ENCODE measurements at regions not wholly inside any gene's neighbourhood (a gene's known extent, or its start where the extent isn't known, plus 50 kb on each side); places are given as distances from the start of the nearest gene placed in this dataset.

DNA sequence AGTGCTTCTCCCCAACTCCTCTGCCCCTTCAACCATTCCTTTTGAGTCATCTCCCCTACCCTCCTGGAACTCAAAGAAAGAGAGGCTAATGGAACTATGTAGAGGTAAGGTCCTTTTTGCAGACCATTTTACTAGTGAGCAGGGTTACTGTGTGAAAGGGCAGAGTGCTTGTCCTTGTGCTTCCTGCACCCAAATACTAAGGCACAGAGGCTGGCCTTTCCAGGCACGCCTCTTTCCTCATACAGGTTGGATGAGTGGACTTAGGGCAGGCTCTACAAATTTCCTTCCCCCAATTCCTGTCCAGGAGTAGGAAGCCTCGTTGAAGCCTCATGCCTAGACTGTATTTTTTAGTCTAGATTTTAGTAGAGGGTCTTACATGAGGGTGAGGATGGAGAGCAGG is 288.8 kb upstream of the SLC14A2 start:
- TF ChIP-seq, protein P1, sequence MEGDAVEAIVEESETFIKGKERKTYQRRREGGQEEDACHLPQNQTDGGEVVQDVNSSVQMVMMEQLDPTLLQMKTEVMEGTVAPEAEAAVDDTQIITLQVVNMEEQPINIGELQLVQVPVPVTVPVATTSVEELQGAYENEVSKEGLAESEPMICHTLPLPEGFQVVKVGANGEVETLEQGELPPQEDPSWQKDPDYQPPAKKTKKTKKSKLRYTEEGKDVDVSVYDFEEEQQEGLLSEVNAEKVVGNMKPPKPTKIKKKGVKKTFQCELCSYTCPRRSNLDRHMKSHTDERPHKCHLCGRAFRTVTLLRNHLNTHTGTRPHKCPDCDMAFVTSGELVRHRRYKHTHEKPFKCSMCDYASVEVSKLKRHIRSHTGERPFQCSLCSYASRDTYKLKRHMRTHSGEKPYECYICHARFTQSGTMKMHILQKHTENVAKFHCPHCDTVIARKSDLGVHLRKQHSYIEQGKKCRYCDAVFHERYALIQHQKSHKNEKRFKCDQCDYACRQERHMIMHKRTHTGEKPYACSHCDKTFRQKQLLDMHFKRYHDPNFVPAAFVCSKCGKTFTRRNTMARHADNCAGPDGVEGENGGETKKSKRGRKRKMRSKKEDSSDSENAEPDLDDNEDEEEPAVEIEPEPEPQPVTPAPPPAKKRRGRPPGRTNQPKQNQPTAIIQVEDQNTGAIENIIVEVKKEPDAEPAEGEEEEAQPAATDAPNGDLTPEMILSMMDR (IDR thresholded peaks at IDR 0.05; ENCODE audit: low read depth, low read length), result no peak
- no peak for DNase-seq
- Histone ChIP-seq H3K4me3 (ENCODE audit: low read depth, low read length) (no peak overlapping the region), H3K9me3 (no peaks in the 10 kb centered on the region), H3K4me1 (no peaks in the 10 kb centered on the region), H3K27me3 (no peaks in the 10 kb centered on the region), H3K36me3 (no peaks in the 10 kb centered on the region)

DNA sequence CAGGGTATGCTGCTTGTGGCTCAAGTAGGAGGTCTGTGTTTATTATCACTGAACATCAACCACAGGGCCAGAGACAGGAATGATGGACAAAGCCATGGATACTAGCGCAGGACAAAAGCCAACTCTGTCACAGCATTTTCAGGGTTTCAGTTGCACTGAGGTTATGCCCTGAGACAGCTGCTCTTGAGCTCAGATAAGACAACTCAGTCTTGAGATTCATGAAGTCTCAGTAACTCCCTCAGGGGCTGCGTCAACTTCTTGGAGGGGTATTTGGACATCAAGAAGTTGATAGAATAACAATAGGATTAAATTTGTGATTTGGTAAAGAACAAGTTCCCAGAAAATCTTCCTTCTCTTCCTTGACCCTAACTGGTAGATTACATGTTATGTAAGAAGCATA is 287.0 kb upstream of the SLC14A2 start:
- Histone ChIP-seq H3K4me1 (no peaks in the 10 kb centered on the region), H3K4me3 (ENCODE audit: low read depth, low read length) (no peak overlapping the region)
- TF ChIP-seq, protein P1 (IDR thresholded peaks at IDR 0.05; ENCODE audit: low read depth, low read length), result no peak

DNA sequence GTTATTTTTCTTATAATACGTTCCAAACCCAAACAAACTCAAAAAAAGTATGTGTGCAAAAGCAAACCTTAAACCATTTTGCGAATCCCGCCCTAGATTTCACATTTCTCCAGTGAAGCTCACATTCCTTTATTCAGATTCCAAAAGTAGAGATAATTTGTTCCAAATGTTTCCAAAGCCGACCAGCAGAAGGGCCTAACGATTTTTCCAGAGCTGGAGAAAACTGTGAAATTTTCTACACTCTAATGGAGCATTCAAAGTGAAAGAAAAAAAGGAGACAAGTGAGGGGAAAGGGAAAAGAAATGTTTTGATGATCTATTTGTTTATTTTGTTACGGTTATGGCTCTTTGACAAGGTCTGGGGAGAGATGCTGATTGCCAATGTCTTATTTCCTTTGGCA is 286.5 kb upstream of the SLC14A2 start:
- H3K4me1 ChIP-seq, result no peaks in the 10 kb centered on the region
- TF ChIP-seq, protein P1 (IDR thresholded peaks at IDR 0.05; ENCODE audit: low read depth, low read length), result no peak
- H3K36me3 ChIP-seq, result no peaks in the 10 kb centered on the region
- no peaks in the 10 kb centered on the region for H3K27me3 ChIP-seq
- no peak for DNase-seq
- no peak overlapping the region for H3K4me3 ChIP-seq (ENCODE audit: low read depth, low read length)
- H3K9me3 ChIP-seq, result no peaks in the 10 kb centered on the region

More for the DNA sequence above, 287.0 kb upstream of the SLC14A2 start:
- H3K9me3 ChIP-seq, result no peaks in the 10 kb centered on the region
- H3K27me3 ChIP-seq, result no peaks in the 10 kb centered on the region
- no peaks in the 10 kb centered on the region for H3K36me3 ChIP-seq
- no peak for DNase-seq

DNA sequence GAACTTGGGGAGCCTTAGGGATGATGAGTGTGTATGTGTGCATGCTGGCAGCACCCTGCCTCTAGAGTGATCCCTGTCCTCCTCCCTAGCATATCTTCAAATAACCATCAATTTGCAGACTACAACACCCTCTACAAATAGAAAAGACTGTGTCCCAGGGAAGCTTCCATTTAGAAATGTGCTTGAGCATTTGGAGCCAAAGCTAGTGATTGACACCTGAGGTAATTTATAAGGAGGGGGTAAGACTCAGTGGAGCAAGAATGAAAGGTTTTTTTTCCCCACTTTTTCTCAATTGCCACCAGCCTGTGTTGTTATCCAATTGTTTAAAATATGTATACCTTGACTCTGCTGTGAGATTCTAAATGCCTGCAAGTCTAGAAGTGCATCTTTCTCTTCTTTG is 286.0 kb upstream of the SLC14A2 start:
- H3K4me1 ChIP-seq, result no peaks in the 10 kb centered on the region
- no peaks in the 10 kb centered on the region for H3K36me3 ChIP-seq
- no peaks in the 10 kb centered on the region for H3K9me3 ChIP-seq
- TF ChIP-seq, protein P1 (IDR thresholded peaks at IDR 0.05; ENCODE audit: low read depth, low read length), result no peak
- DNase-seq, result no peak
- H3K27me3 ChIP-seq, result no peaks in the 10 kb centered on the region
- H3K4me3 ChIP-seq (ENCODE audit: low read depth, low read length), result no peak overlapping the region

DNA sequence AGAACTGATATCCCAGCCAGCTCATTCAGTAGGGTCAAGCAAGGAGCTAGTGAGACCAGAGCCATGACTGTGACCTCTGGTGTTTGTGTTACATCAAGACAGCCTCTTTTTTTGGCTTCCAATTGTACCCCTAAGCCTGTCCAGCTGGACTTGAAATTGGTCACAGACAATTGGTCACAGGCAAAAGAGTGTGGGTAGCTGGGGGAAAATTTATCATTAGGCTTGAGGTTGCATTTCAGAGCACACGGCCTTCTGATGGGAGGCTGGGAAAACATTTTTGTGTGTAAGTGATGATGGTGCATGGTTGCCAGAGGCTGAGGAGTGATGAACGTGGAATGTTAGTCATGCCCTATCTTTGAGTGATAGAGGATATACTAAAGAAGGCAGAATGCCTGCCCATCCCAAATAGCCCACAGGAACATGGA is 285.1 kb upstream of the SLC14A2 start:
- Histone ChIP-seq H3K4me3 (ENCODE audit: low read depth, low read length) (no peak overlapping the region), H3K36me3 (no peaks in the 10 kb centered on the region), H3K4me1 (no peaks in the 10 kb centered on the region), H3K27me3 (no peaks in the 10 kb centered on the region), H3K9me3 (no peaks in the 10 kb centered on the region)
- DNase-seq, result no peak
- TF ChIP-seq, protein P1 (IDR thresholded peaks at IDR 0.05; ENCODE audit: low read depth, low read length), result no peak

DNA sequence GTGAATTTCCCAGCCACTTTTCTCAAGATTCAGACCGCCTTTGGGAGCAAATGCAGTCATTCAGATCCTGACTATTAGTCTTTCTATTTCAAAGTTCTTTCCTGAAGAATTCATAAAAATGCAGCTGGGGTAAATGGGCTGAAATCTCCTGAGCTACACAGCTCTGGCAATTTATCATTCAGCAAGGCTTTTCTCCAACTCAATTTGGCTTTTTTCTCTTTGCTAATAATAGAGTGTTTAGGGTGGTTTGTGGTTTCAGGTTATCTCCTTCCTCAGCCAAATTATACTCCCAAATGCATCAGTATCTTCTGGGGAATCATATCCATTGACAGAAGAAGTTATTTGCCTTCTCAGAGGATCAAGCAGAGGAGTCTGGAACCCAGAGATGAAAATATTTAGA is 282.4 kb upstream of the SLC14A2 start:
- no peak for DNase-seq
- H3K9me3 ChIP-seq, result no peaks in the 10 kb centered on the region
- no peaks in the 10 kb centered on the region for H3K4me1 ChIP-seq
- no peaks in the 10 kb centered on the region for H3K27me3 ChIP-seq
- H3K36me3 ChIP-seq, result no peaks in the 10 kb centered on the region
- TF ChIP-seq, protein P1 (IDR thresholded peaks at IDR 0.05; ENCODE audit: low read depth, low read length), result no peak
- no peak overlapping the region for H3K4me3 ChIP-seq (ENCODE audit: low read depth, low read length)

All from BE2C (cell line).